CD4-positive, CD25-positive, alpha-beta regulatory T cell (primary cell): ENCODE measurements at regions not wholly inside any gene's neighbourhood (a gene's known extent, or its start where the extent isn't known, plus 50 kb on each side); places are given as distances from the start of the nearest gene placed in this dataset.

Experiments
- ATAC-seq, 2 donors: fragments of 150-1000 bp; cut with Tn5 transposase; one replicate each; pipeline ENCODE4 v1.10.0; 2021; ENCODE audit warnings: low read depth in 2 of 2, moderate number of reproducible peaks in 2 of 2, moderate library complexity in 1 of 2
- DNase-seq, 3 donors: peaks; one replicate each; pipeline versions ENCODE4 v3.0.0 to v3.0.0-alpha.2; 2012 to 2022; ENCODE audit warnings: mixed read lengths in 1 of 3
- H3K27ac ChIP-seq: one replicate; pipeline ENCODE4 v1.7.0; 2013; ENCODE audit warnings: mild to moderate bottlenecking, low read length; ENCODE audit not compliant: insufficient read depth, poor library complexity, severe bottlenecking
- H3K27me3 ChIP-seq: one replicate; pipeline ENCODE4 v1.7.0; 2013; ENCODE audit warnings: low read length; ENCODE audit not compliant: control insufficient read depth, insufficient read depth
- H3K36me3 ChIP-seq: one replicate; pipeline ENCODE4 v1.7.0; 2013; ENCODE audit warnings: mild to moderate bottlenecking, low read length, moderate library complexity; ENCODE audit not compliant: control insufficient read depth, insufficient read depth
- H3K4me1 ChIP-seq: 2 replicates; pipeline ENCODE4 v1.7.0; 2013; ENCODE audit warnings: mild to moderate bottlenecking, low read length; ENCODE audit not compliant: insufficient read depth, control insufficient read depth, poor library complexity, severe bottlenecking
- H3K4me3 ChIP-seq: one replicate; pipeline ENCODE4 v1.7.0; 2013; ENCODE audit warnings: low read depth, mild to moderate bottlenecking, low read length, moderate library complexity
- H3K9me3 ChIP-seq, 2 experiments: 1 replicate in 1 of 2; 2 replicates in 1 of 2; pipeline ENCODE4 v1.7.0; 2013; ENCODE audit warnings: low read length in 2 of 2, mild to moderate bottlenecking in 1 of 2, moderate library complexity in 1 of 2; ENCODE audit not compliant: control insufficient read depth in 2 of 2
- H3K27ac Mint-ChIP-seq, 3 donors: one replicate each; pipeline ENCODE4 v1.8.0; 2020 to 2022; ENCODE audit warnings: mild to moderate bottlenecking in 3 of 3, mixed read lengths in 3 of 3, moderate library complexity in 2 of 3
- H3K27me3 Mint-ChIP-seq: one replicate; pipeline ENCODE4 v1.8.0; 2022; ENCODE audit warnings: mild to moderate bottlenecking, mixed read lengths
- H3K36me3 Mint-ChIP-seq: one replicate; pipeline ENCODE4 v1.8.0; 2020; ENCODE audit warnings: mixed read lengths
- H3K4me1 Mint-ChIP-seq, 4 donors: one replicate each; pipeline ENCODE4 v1.8.0; 2020 to 2022; ENCODE audit warnings: mixed read lengths in 4 of 4, mild to moderate bottlenecking in 1 of 4
- H3K4me3 Mint-ChIP-seq, 4 donors: one replicate each; pipeline ENCODE4 v1.8.0; 2020 to 2022; ENCODE audit warnings: mild to moderate bottlenecking in 4 of 4, mixed read lengths in 4 of 4, moderate library complexity in 3 of 4
- H3K9me3 Mint-ChIP-seq, 7 donors: one replicate each; pipeline ENCODE4 v1.8.0; 2020 to 2022; ENCODE audit warnings: mixed read lengths in 7 of 7, mild to moderate bottlenecking in 3 of 7, moderate library complexity in 2 of 7

GRCh38 chr4:171629737-171630136 is 183.5 kb upstream of the GALNTL6 start:
- H3K4me1 ChIP-seq = no peaks in the 10 kb centered on the region
- peaks cover 0 to 2% of the 10 kb centered on the region in 2 experiments for H3K9me3 ChIP-seq
- Mint-ChIP-seq H3K4me3 (no peak overlapping the region), H3K27me3 (no peaks in the 10 kb centered on the region), H3K4me1 (no peaks in the 10 kb centered on the region), H3K36me3 (no peaks in the 10 kb centered on the region), H3K27ac (no peak overlapping the region), H3K9me3 (peaks cover 2 to 25% (median 7%) of the 10 kb centered on the region in 7 donors)
- no peak for DNase-seq
- H3K27me3 ChIP-seq = no peaks in the 10 kb centered on the region
- no peak overlapping the region for H3K27ac ChIP-seq
- no peaks in the 10 kb centered on the region for H3K36me3 ChIP-seq
- no peak for ATAC-seq
- no peak overlapping the region for H3K4me3 ChIP-seq

- ATAC-seq (no peak), DNase-seq (no peak)
- Histone ChIP-seq H3K4me3 (no peak overlapping the region), H3K27ac (no peak overlapping the region), H3K9me3 (peaks cover 0 to 2% of the 10 kb centered on the region in 2 experiments), H3K27me3 (no peaks in the 10 kb centered on the region), H3K36me3 (no peaks in the 10 kb centered on the region), H3K4me1 (no peaks in the 10 kb centered on the region)
- Mint-ChIP-seq H3K27me3 (no peaks in the 10 kb centered on the region), H3K27ac (no peak overlapping the region), H3K4me3 (no peak overlapping the region), H3K4me1 (no peaks in the 10 kb centered on the region), H3K9me3 (peaks cover 0 to 24% (median 4%) of the 10 kb centered on the region in 7 donors), H3K36me3 (no peaks in the 10 kb centered on the region)
These were observed 184.0 kb upstream of the GALNTL6 start for GRCh38 chr4:171629182-171629581.

GRCh38 chr4:171626554-171626953 is 186.7 kb upstream of the GALNTL6 start:
- H3K4me1 Mint-ChIP-seq = no peaks in the 10 kb centered on the region
- no peaks in the 10 kb centered on the region for H3K27me3 Mint-ChIP-seq
- Histone ChIP-seq H3K27ac (no peak overlapping the region), H3K4me3 (no peak overlapping the region), H3K4me1 (no peaks in the 10 kb centered on the region), H3K9me3 (peaks cover 0 to 2% of the 10 kb centered on the region in 2 experiments), H3K27me3 (no peaks in the 10 kb centered on the region), H3K36me3 (no peaks in the 10 kb centered on the region)
- no peak for ATAC-seq
- no peak for DNase-seq
- no peak overlapping the region for H3K4me3 Mint-ChIP-seq
- H3K27ac Mint-ChIP-seq = peak overlapping the region in 1 of 3 donors; percentile 62
- no peaks in the 10 kb centered on the region for H3K36me3 Mint-ChIP-seq
- H3K9me3 Mint-ChIP-seq = peaks cover 0 to 26% (median 7%) of the 10 kb centered on the region in 7 donors

GRCh38 chr4:171622729-171623128 is 190.5 kb upstream of the GALNTL6 start:
- no peaks in the 10 kb centered on the region for H3K4me1 ChIP-seq

GRCh38 chr4:171621646-171622045 is 191.6 kb upstream of the GALNTL6 start:
- Mint-ChIP-seq H3K9me3 (peaks cover 0 to 26% (median 6%) of the 10 kb centered on the region in 7 donors), H3K27ac (no peak overlapping the region), H3K4me1 (no peaks in the 10 kb centered on the region)

More at GRCh38 chr4:171622729-171623128, 190.5 kb upstream of the GALNTL6 start:
- Histone ChIP-seq H3K9me3 (no peaks in the 10 kb centered on the region), H3K27ac (no peak overlapping the region), H3K36me3 (no peaks in the 10 kb centered on the region), H3K27me3 (no peaks in the 10 kb centered on the region), H3K4me3 (no peak overlapping the region)
- no peak for DNase-seq
- Mint-ChIP-seq H3K4me1 (no peaks in the 10 kb centered on the region), H3K27ac (no peak overlapping the region), H3K9me3 (peaks cover 2 to 24% (median 6%) of the 10 kb centered on the region in 7 donors), H3K27me3 (no peaks in the 10 kb centered on the region), H3K4me3 (no peak overlapping the region), H3K36me3 (no peaks in the 10 kb centered on the region)
- no peak for ATAC-seq

GRCh38 chr4:171612907-171613306 is 200.3 kb upstream of the GALNTL6 start:
- Histone ChIP-seq H3K4me1 (no peaks in the 10 kb centered on the region), H3K9me3 (peaks cover 0 to 4% of the 10 kb centered on the region in 2 experiments), H3K36me3 (no peaks in the 10 kb centered on the region), H3K27ac (no peak overlapping the region), H3K4me3 (no peak overlapping the region), H3K27me3 (no peaks in the 10 kb centered on the region)
- Mint-ChIP-seq H3K9me3 (peaks cover 0 to 10% (median 2%) of the 10 kb centered on the region in 7 donors), H3K4me3 (no peak overlapping the region), H3K27me3 (no peaks in the 10 kb centered on the region), H3K36me3 (no peaks in the 10 kb centered on the region), H3K27ac (no peak overlapping the region), H3K4me1 (no peaks in the 10 kb centered on the region)
- ATAC-seq (no peak), DNase-seq (no peak)

More at GRCh38 chr4:171621646-171622045, 191.6 kb upstream of the GALNTL6 start:
- Histone ChIP-seq H3K4me3 (no peak overlapping the region), H3K36me3 (no peaks in the 10 kb centered on the region), H3K4me1 (no peaks in the 10 kb centered on the region), H3K9me3 (no peaks in the 10 kb centered on the region), H3K27ac (no peak overlapping the region), H3K27me3 (no peaks in the 10 kb centered on the region)
- Mint-ChIP-seq H3K27me3 (no peaks in the 10 kb centered on the region), H3K4me3 (no peak overlapping the region), H3K36me3 (no peaks in the 10 kb centered on the region)
- DNase-seq = no peak
- no peak for ATAC-seq

- Histone ChIP-seq H3K36me3 (no peaks in the 10 kb centered on the region), H3K4me3 (no peak overlapping the region), H3K4me1 (no peaks in the 10 kb centered on the region), H3K9me3 (peaks cover 0 to under 1% of the 10 kb centered on the region in 2 experiments), H3K27me3 (no peaks in the 10 kb centered on the region), H3K27ac (no peak overlapping the region)
- no peak for DNase-seq
- no peaks in the 10 kb centered on the region for H3K36me3 Mint-ChIP-seq
- no peaks in the 10 kb centered on the region for H3K27me3 Mint-ChIP-seq
- ATAC-seq = no peak
- no peaks in the 10 kb centered on the region for H3K4me1 Mint-ChIP-seq
- H3K9me3 Mint-ChIP-seq = peaks cover 0 to 18% (median 4%) of the 10 kb centered on the region in 7 donors
- H3K4me3 Mint-ChIP-seq = no peak overlapping the region
- no peak overlapping the region for H3K27ac Mint-ChIP-seq
These were observed 210.4 kb upstream of the GALNTL6 start for GRCh38 chr4:171602638-171603355.

- Histone ChIP-seq H3K9me3 (peaks cover 0 to 4% of the 10 kb centered on the region in 2 experiments), H3K36me3 (no peaks in the 10 kb centered on the region), H3K4me1 (no peaks in the 10 kb centered on the region), H3K27ac (no peak overlapping the region), H3K27me3 (no peaks in the 10 kb centered on the region), H3K4me3 (no peak overlapping the region)
- Mint-ChIP-seq H3K27me3 (no peaks in the 10 kb centered on the region), H3K4me1 (no peaks in the 10 kb centered on the region), H3K36me3 (no peaks in the 10 kb centered on the region), H3K9me3 (peaks cover 0 to 19% (median 6%) of the 10 kb centered on the region in 7 donors), H3K27ac (no peak overlapping the region), H3K4me3 (no peak overlapping the region)
- ATAC-seq (no peak), DNase-seq (no peak)
These were observed 212.1 kb upstream of the GALNTL6 start for GRCh38 chr4:171601091-171601490.
